Heart right ventricle (tissue), 16 donors: ENCODE measurements at regions not wholly inside any gene's neighbourhood (a gene's known extent, or its start where the extent isn't known, plus 50 kb on each side); places are given as distances from the start of the nearest gene placed in this dataset.
"Not testable (repeated sequence)": the region's sequence is repeated elsewhere in the genome, so short reads cannot be mapped to it uniquely, and the experiment has no call there.

Experiments
- ATAC-seq, 8 donors: fragments of 200-7000 bp; cut with Tn5 transposase; one replicate each; pipeline ENCODE4 v1.9.1; 2020; ENCODE audit warnings: mild to moderate bottlenecking in 8 of 8, moderate library complexity in 8 of 8, moderate number of reproducible peaks in 1 of 8
- DNase-seq, 2 donors: peaks; one replicate each; pipeline ENCODE4 v3.0.0-alpha.2; 2020
- H3K27ac ChIP-seq, 10 donors: fragments of 200-600 bp; sonication (generic) in 2 of 10; one replicate each; pipeline versions ENCODE4 v1.5.0 to v1.8.0; 2020 to 2022; ENCODE audit warnings: mild to moderate bottlenecking in 3 of 10
- H3K27me3 ChIP-seq, 7 donors: fragments of 200-600 bp; one replicate each; pipeline ENCODE4 v1.8.0; 2021 to 2022; ENCODE audit warnings: mild to moderate bottlenecking in 2 of 7
- H3K36me3 ChIP-seq, 9 donors: fragments of 200-600 bp; sonication (generic) in 1 of 9; one replicate each; pipeline versions ENCODE4 v1.5.0 to v1.8.0; 2020 to 2022; ENCODE audit warnings: mild to moderate bottlenecking in 2 of 9
- H3K4me1 ChIP-seq, 9 donors: fragments of 200-600 bp; sonication (generic) in 1 of 9; one replicate each; pipeline versions ENCODE4 v1.5.0 to v1.8.0; 2020 to 2022; ENCODE audit warnings: mild to moderate bottlenecking in 4 of 9
- H3K4me3 ChIP-seq, 10 donors: fragments of 200-600 bp; sonication (generic) in 2 of 10; one replicate each; pipeline versions ENCODE4 v1.5.0 to v1.8.0; 2020 to 2022; ENCODE audit warnings: mild to moderate bottlenecking in 7 of 10, moderate library complexity in 2 of 10
- H3K9me3 ChIP-seq, 11 donors: fragments of 200-600 bp in 10 of 11; sonication (generic) in 2 of 11; one replicate each; pipeline versions ENCODE4 v1.5.0 to v1.8.0; 2013 to 2022; ENCODE audit warnings: mild to moderate bottlenecking in 2 of 11, control low read depth in 1 of 11, moderate library complexity in 1 of 11
- CTCF ChIP-seq, 9 donors: fragments of 200-600 bp; sonication (generic) in 2 of 9; IDR thresholded peaks; one replicate each; pipeline versions ENCODE4 v1.5.0 to v1.8.0; 2021 to 2022; ENCODE audit warnings: antibody characterized with exemption in 9 of 9, mild to moderate bottlenecking in 5 of 9, moderate library complexity in 1 of 9
- WGBS, 2 donors: extraction: QIAGEN DNeasy Blood & Tissue Kit; methylation state at CpG; one replicate each; pipeline ENCODE4 v1.1.7; 2013; ENCODE audit warnings: inconsistent platforms in 1 of 2; 5-methylcytosine and 5-hydroxymethylcytosine counted together
- intact Hi-C, 10 donors: fragments of 100-400 bp; cut with DNase I; formaldehyde crosslinking; loops; one replicate each; pipeline versions ENCODE4 v1.11.1 to v1.14.2; 2022
- donor health status: Arrhythmogenic right ventricular cardiomyopathy.
- donor health status: ischemic (EF 13 %, LVEDD 7.1; RV severe dilation, severe dysfunction).
- donor health status: healthy with polysubstance abuse.
- donor health status: DM: no; HTN: yes; CAD: no.
- donor health status: DM: no; HTN: no; CAD: no.
- donor health status: ischemic (EF 25% LVEDD 6.9; RV normal size, moderate dysfunction).
- donor health status: ischemic (EF 25% LVEDD 5.7; RV mildly dilated, moderate dysfunction).
- donor health status: healthy.
- donor health status: DM: yes; HTN: yes; CAD: no.
- donor health status: Ischemic cardiomyopathy.
- donor health status: ischemic (EF 35%, LVEDD 5.7; RV mildly dilated, moderate dysfunction).
- donor health status: nonischemic (EF 11% LVEDD 7.7; RV severe dilation, severe dysfunction).
- donor health status: DM: yes; HTN: yes; CAD: no.
- donor health status: PGD.
- donor health status: ischemic (EF 29% LVEDD 5.4; RV normal size, mild dysfunction).
- donor health status: nonischemic (EF 23%, LVEDD 6.1; RV moderate dilation, normal function).

GRCh38 chr15:99799182-99799853 is 66.1 kb upstream of the LYSMD4 start:
- H3K27ac ChIP-seq = peak overlapping the region in 6 of 10 donors; percentile 44 to 64 (median 53)
- H3K27me3 ChIP-seq, intact Hi-C loops, H3K36me3 ChIP-seq, H3K4me3 ChIP-seq, H3K9me3 ChIP-seq, H3K4me1 ChIP-seq: not testable (repeated sequence)
- ATAC-seq = peak; percentile 87 to 98 (median 94)
- DNase-seq = peak; percentile 50 to 54
- WGBS, 2 donors = 72 to 77% methylated on average over 24 to 25 of the region's 26 CpGs

- intact Hi-C loops, H3K4me3 ChIP-seq, H3K4me1 ChIP-seq, ATAC-seq, H3K27ac ChIP-seq, H3K9me3 ChIP-seq, H3K36me3 ChIP-seq, DNase-seq, H3K27me3 ChIP-seq: not testable (repeated sequence)
- 76% methylated on average over 12 to 16 of the region's 21 CpGs for WGBS, 2 donors
- peak in 4 of 9 donors; percentile 4 to 19 (median 16) for TF ChIP-seq CTCF (IDR thresholded peaks at IDR 0.05)
These were observed 64.0 kb upstream of the LYSMD4 start for GRCh38 chr15:99796940-99797870.

GRCh38 chr15:99791881-99792807 is 58.9 kb upstream of the LYSMD4 start:
- peak in 1 of 9 donors; percentile 10 for TF ChIP-seq CTCF (IDR thresholded peaks at IDR 0.05)
- H3K4me3 ChIP-seq, H3K36me3 ChIP-seq, intact Hi-C loops, DNase-seq, H3K4me1 ChIP-seq, H3K27me3 ChIP-seq, H3K9me3 ChIP-seq, H3K27ac ChIP-seq: not testable (repeated sequence)
- ATAC-seq = peak in 1 of 8 donors; percentile 20
- WGBS, 2 donors = 90 to 91% methylated on average over 21 of the region's 22 CpGs

GRCh38 chr15:99790751-99791150 is 57.5 kb upstream of the LYSMD4 start:
- DNase-seq, H3K4me1 ChIP-seq, H3K27me3 ChIP-seq, H3K27ac ChIP-seq, H3K9me3 ChIP-seq, intact Hi-C loops, H3K36me3 ChIP-seq, ATAC-seq, H3K4me3 ChIP-seq: not testable (repeated sequence)
- WGBS, 2 donors = 94 to 95% methylated on average over 7 of the region's 7 CpGs

- WGBS, 2 donors = 70 to 72% methylated on average over 2 of the region's 2 CpGs
- intact Hi-C loops = no loop called here
- no peak for DNase-seq
These were observed 54.9 kb upstream of the LYSMD4 start for GRCh38 chr15:99788156-99788555.

GRCh38 chr15:99784800-99785199 is 51.6 kb upstream of the LYSMD4 start:
- H3K9me3 ChIP-seq, H3K36me3 ChIP-seq, H3K4me3 ChIP-seq, H3K27ac ChIP-seq, H3K4me1 ChIP-seq, DNase-seq, ATAC-seq, H3K27me3 ChIP-seq, intact Hi-C loops: not testable (repeated sequence)
- 92 to 98% methylated on average over 1 of the region's 1 CpG for WGBS, 2 donors

More at GRCh38 chr15:99788156-99788555, 54.9 kb upstream of the LYSMD4 start:
- Histone ChIP-seq H3K27ac (no peak overlapping the region), H3K36me3 (no peaks in the 10 kb centered on the region), H3K9me3 (no peaks in the 10 kb centered on the region), H3K4me1 (no peaks in the 10 kb centered on the region), H3K27me3 (no peaks in the 10 kb centered on the region), H3K4me3 (no peak overlapping the region)
- TF ChIP-seq CTCF (IDR thresholded peaks at IDR 0.05) = no peak
- ATAC-seq = no peak

- ATAC-seq, H3K4me1 ChIP-seq, H3K27ac ChIP-seq, intact Hi-C loops, H3K4me3 ChIP-seq, H3K36me3 ChIP-seq, H3K27me3 ChIP-seq, H3K9me3 ChIP-seq, DNase-seq: not testable (repeated sequence)
- 87 to 91% methylated on average over 4 of the region's 4 CpGs for WGBS, 2 donors
These were observed 50.8 kb upstream of the LYSMD4 start for GRCh38 chr15:99783918-99784619.
